Endothelial cell of umbilical vein (primary cell): ENCODE measurements at regions not wholly inside any gene's neighbourhood (a gene's known extent, or its start where the extent isn't known, plus 50 kb on each side); places are given as distances from the start of the nearest gene placed in this dataset.

Experiments used
- BruUV-seq: library from RNA; stranded (reverse); fragments of 400-500 nt; replicated peaks from 2 replicates; lab custom pipeline; 2021; lab: Mats Ljungman, UMichigan
- CTCF ChIA-PET: fragments of 300-600, 350-600 bp; sonication (Branson Sonifier 250); formaldehyde crosslinking; loops from one replicate; lab custom pipeline; 2021; ENCODE audit warnings: antibody characterized with exemption, inconsistent platforms; lab: Charles Lee
- POLR2A ChIA-PET: fragments of 300-600, 350-600 bp; sonication (Branson Sonifier 250); formaldehyde crosslinking; loops from one replicate; lab custom pipeline; 2021; ENCODE audit warnings: antibody characterized with exemption, inconsistent platforms; lab: Charles Lee
- DNase-seq: peaks from one replicate; pipeline ENCODE4 v3.0.0-alpha.2; 2011; ENCODE audit warnings: low read depth, low spot score
- FAIRE-seq: peaks from 2 replicates; lab custom pipeline; 2011; peaks lifted over from hg19 to GRCh38; lab: Jason Lieb, UNC
- H2AFZ ChIP-seq: 2 replicates; pipeline ENCODE4 v1.6.0; 2012; ENCODE audit warnings: low read depth, low read length, control low read depth, inconsistent platforms
- H3K27ac ChIP-seq: 2 replicates; pipeline ENCODE4 v1.5.1; 2011; ENCODE audit warnings: low read depth, mild to moderate bottlenecking, control low read depth, low read length, moderate library complexity; ENCODE audit not compliant: insufficient read depth
- H3K27me3 ChIP-seq, 2 experiments: 2 replicates each; pipeline versions ENCODE4 v1.6.0 to v1.6.1; 2011; ENCODE audit warnings: low read length in 2 of 2, mixed read lengths in 1 of 2; ENCODE audit not compliant: control insufficient read depth in 2 of 2, insufficient read depth in 2 of 2
- H3K36me3 ChIP-seq, 2 experiments: 2 replicates in 1 of 2; 3 replicates in 1 of 2; pipeline ENCODE4 v1.5.1; 2011; ENCODE audit warnings: low read length in 2 of 2, mild to moderate bottlenecking in 1 of 2, moderate library complexity in 1 of 2; ENCODE audit not compliant: control insufficient read depth in 2 of 2, insufficient read depth in 2 of 2; ENCODE audit errors: extremely low read depth in 1 of 2
- H3K4me1 ChIP-seq: 3 replicates; pipeline ENCODE4 v1.5.1; 2011; ENCODE audit warnings: mild to moderate bottlenecking, low read length; ENCODE audit not compliant: control insufficient read depth, insufficient read depth; ENCODE audit errors: extremely low read depth
- H3K4me2 ChIP-seq: 2 replicates; pipeline ENCODE4 v1.6.1; 2011; ENCODE audit warnings: low read length, control low read depth, mixed read lengths; ENCODE audit not compliant: insufficient read depth
- H3K4me3 ChIP-seq, 3 experiments: fragments of 200-600 bp in 1 of 3; sonication (generic), shearing (Covaris generic) in 1 of 3; replicated peaks in 1 of 3; 2 replicates each; pipeline ENCODE4 v1.5.1; 2011 to 2016; ENCODE audit warnings: control low read depth in 3 of 3, low read length in 3 of 3, mild to moderate bottlenecking in 2 of 3, inconsistent platforms in 1 of 3, low read depth in 1 of 3, moderate library complexity in 1 of 3; ENCODE audit not compliant: insufficient read depth in 1 of 3
- H3K79me2 ChIP-seq: 2 replicates; pipeline ENCODE4 v1.6.0; 2012; ENCODE audit warnings: low read length, inconsistent platforms; ENCODE audit not compliant: control insufficient read depth, insufficient read depth
- H3K9ac ChIP-seq: replicated peaks from 2 replicates; pipeline ENCODE3; 2011; ENCODE audit warnings: low read length, control low read depth; ENCODE audit not compliant: insufficient read depth; ENCODE audit errors: extremely low read depth
- H3K9me1 ChIP-seq: replicated peaks from 3 replicates; pipeline ENCODE4 v1.6.0; 2011; ENCODE audit warnings: mild to moderate bottlenecking, low read length; ENCODE audit not compliant: control insufficient read depth, insufficient read depth; ENCODE audit errors: extremely low read depth
- H3K9me3 ChIP-seq: replicated peaks from 2 replicates; pipeline ENCODE4 v1.5.1; 2012; ENCODE audit warnings: low read length, inconsistent platforms; ENCODE audit not compliant: control insufficient read depth, insufficient read depth
- H4K20me1 ChIP-seq: replicated peaks from 2 replicates; pipeline ENCODE3; 2011; ENCODE audit warnings: mild to moderate bottlenecking, low read length; ENCODE audit not compliant: control insufficient read depth, insufficient read depth; ENCODE audit errors: extremely low read depth
- EZH2 ChIP-seq: IDR thresholded peaks from 2 replicates; pipeline ENCODE4 v1.6.1; 2012; ENCODE audit warnings: borderline replicate concordance, low read depth, mild to moderate bottlenecking, moderate library complexity, low read length, inconsistent platforms; ENCODE audit not compliant: severe bottlenecking
- FOS ChIP-seq: IDR thresholded peaks from 2 replicates; pipeline ENCODE4 v1.6.1; 2011; ENCODE audit warnings: mild to moderate bottlenecking, low read length, moderate library complexity, borderline replicate concordance; ENCODE audit not compliant: insufficient read depth
- GATA2 ChIP-seq: IDR thresholded peaks from 2 replicates; pipeline ENCODE4 v1.7.0; 2011; ENCODE audit warnings: low read depth, mild to moderate bottlenecking, moderate library complexity, mixed read lengths, low read length; ENCODE audit not compliant: insufficient read length, insufficient read depth
- MYC ChIP-seq: IDR thresholded peaks from one replicate; pipeline ENCODE4 v1.6.1; 2011; ENCODE audit warnings: mild to moderate bottlenecking, low read depth, low read length
- POLR2A ChIP-seq: IDR thresholded peaks from 2 replicates; pipeline ENCODE4 v1.6.1; 2012; ENCODE audit warnings: low read depth, mild to moderate bottlenecking, control low read depth, low read length
- dilution Hi-C: fragments of 300-500 bp; cut with MboI; formaldehyde crosslinking; loops from one replicate; pipeline ENCODE4 v1.15.0; 2019; ENCODE audit warnings: low sequenced_read_pairs; ENCODE audit not compliant: extremely low pct_ligation_motif_present
- intact Hi-C: fragments of 100-400 bp; cut with micrococcal nuclease; formaldehyde crosslinking; loops from one replicate; pipeline ENCODE4 v1.10.0; 2022
- TF ChIP-seq, protein P1 (sequence below): IDR thresholded peaks from 2 replicates; pipeline ENCODE4 v1.6.1; 2011; ENCODE audit not compliant: insufficient read depth, insufficient read length
- TF ChIP-seq, protein P2 (sequence below), 2 donors: IDR thresholded peaks; 1 replicate in 1 of 2; 2 replicates in 1 of 2; pipeline ENCODE4 v1.5.1; 2011; ENCODE audit warnings: low read length in 2 of 2, mild to moderate bottlenecking in 2 of 2, moderate library complexity in 2 of 2, control low read depth in 1 of 2, inconsistent platforms in 1 of 2, low read depth in 1 of 2; ENCODE audit not compliant: insufficient read depth in 1 of 2; ENCODE audit errors: extremely low read depth in 1 of 2

DNA sequence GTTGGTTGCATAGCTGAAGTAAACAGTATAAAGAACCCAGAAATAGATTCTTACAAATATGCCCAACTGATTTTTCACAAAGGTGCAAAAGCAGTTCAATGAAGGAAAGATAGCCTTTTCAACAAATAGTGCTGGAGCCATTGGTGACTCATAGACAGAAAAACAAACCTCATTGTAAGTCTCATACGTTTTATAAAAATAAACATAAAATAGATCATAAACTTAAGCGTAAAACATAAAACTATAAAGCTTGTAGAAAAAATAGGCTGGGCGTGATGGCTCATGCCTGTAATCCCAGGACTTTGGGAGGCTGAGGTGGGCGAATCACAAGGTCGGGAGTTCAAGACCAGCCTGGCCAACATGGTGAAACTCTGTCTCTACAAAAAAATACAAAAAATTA, 318.8 kb upstream of the IGFBP3 start:
- DNase-seq (no peak), FAIRE-seq (no peak)
- Histone ChIP-seq H3K36me3 (no peaks in the 10 kb centered on the region), H4K20me1 (no peaks in the 10 kb centered on the region), H3K9ac (no peak overlapping the region), H3K9me1 (no peaks in the 10 kb centered on the region), H3K79me2 (no peaks in the 10 kb centered on the region), H3K4me2 (no peak overlapping the region), H3K27ac (no peak overlapping the region), H3K4me1 (no peaks in the 10 kb centered on the region), H3K4me3 (no peak overlapping the region), H2AFZ (no peak overlapping the region), H3K9me3 (no peaks in the 10 kb centered on the region), H3K27me3 (no peaks in the 10 kb centered on the region)
- dilution Hi-C loops, result no loop called here
- ChIA-PET CTCF (no interaction called here), POLR2A (no interaction called here)
- no TSS peak for BruUV-seq
- no peak for TF ChIP-seq EZH2
- no peak for TF ChIP-seq GATA2
- TF ChIP-seq POLR2A, result no peak
- TF ChIP-seq, protein P1, sequence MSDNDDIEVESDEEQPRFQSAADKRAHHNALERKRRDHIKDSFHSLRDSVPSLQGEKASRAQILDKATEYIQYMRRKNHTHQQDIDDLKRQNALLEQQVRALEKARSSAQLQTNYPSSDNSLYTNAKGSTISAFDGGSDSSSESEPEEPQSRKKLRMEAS, result no peak
- no peak for TF ChIP-seq FOS
- no peak for TF ChIP-seq MYC
- TF ChIP-seq, protein P2, sequence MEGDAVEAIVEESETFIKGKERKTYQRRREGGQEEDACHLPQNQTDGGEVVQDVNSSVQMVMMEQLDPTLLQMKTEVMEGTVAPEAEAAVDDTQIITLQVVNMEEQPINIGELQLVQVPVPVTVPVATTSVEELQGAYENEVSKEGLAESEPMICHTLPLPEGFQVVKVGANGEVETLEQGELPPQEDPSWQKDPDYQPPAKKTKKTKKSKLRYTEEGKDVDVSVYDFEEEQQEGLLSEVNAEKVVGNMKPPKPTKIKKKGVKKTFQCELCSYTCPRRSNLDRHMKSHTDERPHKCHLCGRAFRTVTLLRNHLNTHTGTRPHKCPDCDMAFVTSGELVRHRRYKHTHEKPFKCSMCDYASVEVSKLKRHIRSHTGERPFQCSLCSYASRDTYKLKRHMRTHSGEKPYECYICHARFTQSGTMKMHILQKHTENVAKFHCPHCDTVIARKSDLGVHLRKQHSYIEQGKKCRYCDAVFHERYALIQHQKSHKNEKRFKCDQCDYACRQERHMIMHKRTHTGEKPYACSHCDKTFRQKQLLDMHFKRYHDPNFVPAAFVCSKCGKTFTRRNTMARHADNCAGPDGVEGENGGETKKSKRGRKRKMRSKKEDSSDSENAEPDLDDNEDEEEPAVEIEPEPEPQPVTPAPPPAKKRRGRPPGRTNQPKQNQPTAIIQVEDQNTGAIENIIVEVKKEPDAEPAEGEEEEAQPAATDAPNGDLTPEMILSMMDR (IDR thresholded peaks at IDR 0.05; ENCODE audit: extremely low read depth in 1 of 2, insufficient read depth in 1 of 2, low read depth in 1 of 2, low read length in 2 of 2), result no peak
- intact Hi-C loops, result no loop called here
